ENCODE measurements at regions not wholly inside any gene's neighbourhood (a gene's known extent, or its start where the extent isn't known, plus 50 kb on each side); places are given as distances from the start of the nearest gene placed in this dataset.

GRCh38 chr3:923161-923910 lies 169.5 kb upstream of the CNTN6 start:
- intact Hi-C loops (cut with micrococcal nuclease): no loop called here

- intact Hi-C loops (cut with micrococcal nuclease): no loop called here
Observed at GRCh38 chr3:930866-931265, 162.0 kb upstream of the CNTN6 start.

- intact Hi-C loops (cut with micrococcal nuclease): no loop called here
Observed at GRCh38 chr3:933326-933725, 159.5 kb upstream of the CNTN6 start.

DNA sequence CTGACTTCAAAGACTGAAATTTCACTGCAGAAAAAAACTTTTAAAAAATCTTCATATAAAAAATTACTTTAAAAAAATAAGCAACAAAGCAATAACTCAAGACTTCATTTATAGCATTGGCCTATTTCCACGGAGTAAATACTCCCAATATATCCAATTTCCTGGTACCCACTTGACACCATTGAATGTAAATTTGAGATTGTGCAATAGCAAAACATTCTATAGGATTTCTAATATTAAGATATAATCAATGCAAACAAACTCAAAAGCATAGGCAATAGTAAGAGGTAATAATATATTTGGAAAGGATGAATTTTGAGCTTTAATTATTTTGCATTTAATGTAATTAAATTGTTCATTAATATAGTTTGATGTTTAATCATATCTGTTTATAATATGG lies 148.0 kb upstream of the CNTN6 start:
- intact Hi-C loops (cut with micrococcal nuclease): no loop called here

DNA sequence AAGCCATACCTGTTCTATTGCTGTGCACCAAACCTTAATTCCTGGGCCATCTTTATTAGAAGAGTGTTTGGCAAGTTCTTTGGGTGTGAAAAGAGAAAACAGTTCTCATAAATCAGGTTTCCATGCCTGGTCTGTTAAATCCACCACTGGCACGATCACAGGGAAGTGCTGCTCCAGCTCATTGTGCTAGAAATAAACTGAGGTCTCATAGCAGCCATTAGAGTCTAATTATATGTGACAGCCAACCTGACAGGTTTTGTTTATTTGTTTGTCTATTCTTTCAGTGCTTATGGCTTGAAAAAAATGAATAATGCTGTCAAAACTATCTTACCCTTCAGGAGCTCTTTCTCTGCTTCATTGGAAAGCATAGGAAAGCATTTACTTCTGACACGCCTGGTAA lies 147.1 kb upstream of the CNTN6 start:
- intact Hi-C loops (cut with micrococcal nuclease): no loop called here

DNA sequence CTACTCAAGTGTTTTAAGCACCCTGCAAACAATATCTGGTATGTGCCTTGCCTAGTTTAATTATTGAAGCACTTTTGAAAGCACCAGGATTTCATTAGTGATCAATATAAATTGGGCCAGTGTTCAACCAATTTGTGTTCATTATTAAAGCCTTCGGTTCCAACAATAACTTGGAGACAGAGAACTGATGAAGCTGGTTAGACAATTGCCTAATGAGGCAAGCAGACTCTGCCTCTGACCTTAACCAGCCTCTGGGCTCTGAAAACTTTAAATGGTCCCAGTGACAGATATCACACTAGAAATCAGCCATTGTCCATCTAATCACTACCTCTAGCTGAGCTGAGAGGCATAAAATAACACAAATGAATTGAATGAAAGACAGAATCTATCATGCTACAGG lies 139.9 kb upstream of the CNTN6 start:
- intact Hi-C loops (cut with micrococcal nuclease): no loop called here

- intact Hi-C loops (cut with micrococcal nuclease): no loop called here
Observed at GRCh38 chr3:963255-963654, 129.6 kb upstream of the CNTN6 start.

DNA sequence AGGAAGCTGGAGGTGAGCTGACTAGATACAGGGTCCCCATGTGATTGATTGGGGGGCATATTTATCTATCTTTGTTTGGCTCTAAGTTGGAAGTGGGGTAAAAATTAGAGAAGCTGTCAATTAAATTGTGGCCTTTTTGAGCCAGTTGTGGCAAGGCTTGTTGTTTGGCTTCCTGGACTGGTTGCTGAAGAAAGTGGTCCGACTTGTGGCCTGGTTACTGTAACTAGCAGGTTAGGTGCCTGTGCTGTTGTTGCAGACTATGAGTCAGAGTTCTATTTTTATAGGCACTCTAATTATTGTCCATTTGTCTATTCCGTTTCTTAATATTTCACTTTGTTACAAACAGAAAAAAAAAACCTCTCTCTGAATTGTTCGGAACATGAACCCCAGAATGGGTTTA lies 129.1 kb upstream of the CNTN6 start:
- intact Hi-C loops (cut with micrococcal nuclease): no loop called here

GRCh38 chr3:965826-966225 lies 127.0 kb upstream of the CNTN6 start:
- intact Hi-C loops (cut with micrococcal nuclease): no loop called here

DNA sequence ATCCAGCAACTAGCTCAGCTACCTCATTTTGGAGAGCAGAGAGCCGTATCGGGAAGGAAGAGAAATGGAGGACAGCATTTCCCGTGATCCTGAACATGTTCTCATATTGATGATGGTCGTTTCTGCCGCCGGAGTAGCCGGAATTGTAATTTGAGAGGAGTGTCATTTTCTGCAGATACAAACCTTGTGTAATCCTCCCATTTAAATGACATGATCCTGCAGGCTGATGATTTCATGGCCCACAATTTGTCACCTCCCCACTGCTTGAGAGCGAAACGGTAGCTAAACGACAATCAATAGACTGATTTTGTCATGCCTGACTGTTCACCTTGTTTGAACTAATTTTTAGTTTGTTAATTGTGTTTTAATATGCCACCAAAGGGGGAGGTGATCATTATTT lies 126.5 kb upstream of the CNTN6 start:
- intact Hi-C loops (cut with micrococcal nuclease): no loop called here

DNA sequence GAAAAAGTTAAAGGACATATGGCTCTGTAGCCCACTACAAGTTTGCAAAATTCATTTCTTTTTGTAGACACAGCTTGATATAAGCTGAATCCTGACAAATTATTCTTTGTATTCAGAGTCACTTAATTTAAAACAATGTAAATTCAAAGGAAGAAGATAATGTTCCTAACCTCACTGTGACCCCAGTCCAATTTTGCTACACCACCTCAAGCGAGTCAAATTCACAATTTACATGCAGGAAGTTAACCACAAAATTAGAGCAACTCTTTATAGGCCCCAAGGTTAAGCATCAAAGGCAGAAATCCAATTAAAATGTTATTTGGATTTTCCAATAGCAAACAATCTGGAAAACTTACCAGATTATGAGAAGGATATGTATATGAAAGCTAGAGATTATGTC lies 119.5 kb upstream of the CNTN6 start:
- intact Hi-C loops (cut with micrococcal nuclease): no loop called here

- intact Hi-C loops (cut with micrococcal nuclease): no loop called here
Observed at GRCh38 chr3:976006-976405, 116.8 kb upstream of the CNTN6 start.

DNA sequence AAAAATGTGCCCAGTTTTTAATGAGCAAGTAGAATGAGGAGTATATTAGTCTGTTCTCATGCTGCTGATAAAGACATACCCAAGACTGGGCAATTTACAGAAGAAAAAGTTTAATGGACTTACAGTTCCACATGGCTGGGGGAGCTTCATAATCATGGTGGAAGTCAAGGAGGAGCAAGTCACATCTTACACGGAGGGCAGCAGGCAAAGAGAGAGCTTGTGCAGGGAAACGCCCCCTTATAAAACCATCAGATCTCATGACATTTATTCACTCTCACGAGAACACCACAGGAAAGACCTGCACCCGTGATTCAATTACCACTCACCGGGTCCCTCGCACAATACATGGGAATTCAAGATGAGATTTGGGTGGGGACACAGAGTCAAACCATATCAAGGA lies 111.7 kb upstream of the CNTN6 start:
- intact Hi-C loops (cut with micrococcal nuclease): no loop called here

- intact Hi-C loops (cut with micrococcal nuclease): no loop called here
Observed at GRCh38 chr3:988785-989184, 104.0 kb upstream of the CNTN6 start.

GRCh38 chr3:992871-993270 lies 100.0 kb upstream of the CNTN6 start:
- intact Hi-C loops (cut with micrococcal nuclease): no loop called here

GRCh38 chr3:1002010-1002409 lies 90.8 kb upstream of the CNTN6 start:
- intact Hi-C loops (cut with micrococcal nuclease): no loop called here

GRCh38 chr3:1007866-1008265 lies 85.0 kb upstream of the CNTN6 start:
- intact Hi-C loops (cut with micrococcal nuclease): no loop called here

- intact Hi-C loops (cut with micrococcal nuclease): no loop called here
Observed at GRCh38 chr3:1010228-1010627, 82.6 kb upstream of the CNTN6 start.

GRCh38 chr3:1015826-1016225 lies 77.0 kb upstream of the CNTN6 start:
- intact Hi-C loops (cut with micrococcal nuclease): no loop called here

DNA sequence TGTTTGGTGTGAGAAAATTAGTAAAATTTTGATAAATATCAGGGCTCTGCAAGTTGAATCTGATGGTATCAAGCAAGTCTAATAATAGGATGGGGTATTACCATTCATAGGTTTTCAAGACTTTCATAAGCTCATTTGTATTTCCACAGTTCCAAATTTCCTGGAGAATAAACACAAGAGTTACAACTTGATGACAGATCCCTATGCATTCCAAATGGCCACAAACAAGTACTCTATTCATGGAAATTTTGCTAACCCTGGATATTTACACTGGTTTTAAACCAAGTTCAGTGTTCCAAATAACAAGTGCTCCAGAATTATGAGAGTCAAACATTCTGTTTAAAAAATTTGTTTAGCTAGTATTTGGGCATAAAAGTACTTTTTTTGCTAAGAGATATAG lies 75.0 kb upstream of the CNTN6 start:
- intact Hi-C loops (cut with micrococcal nuclease): no loop called here

DNA sequence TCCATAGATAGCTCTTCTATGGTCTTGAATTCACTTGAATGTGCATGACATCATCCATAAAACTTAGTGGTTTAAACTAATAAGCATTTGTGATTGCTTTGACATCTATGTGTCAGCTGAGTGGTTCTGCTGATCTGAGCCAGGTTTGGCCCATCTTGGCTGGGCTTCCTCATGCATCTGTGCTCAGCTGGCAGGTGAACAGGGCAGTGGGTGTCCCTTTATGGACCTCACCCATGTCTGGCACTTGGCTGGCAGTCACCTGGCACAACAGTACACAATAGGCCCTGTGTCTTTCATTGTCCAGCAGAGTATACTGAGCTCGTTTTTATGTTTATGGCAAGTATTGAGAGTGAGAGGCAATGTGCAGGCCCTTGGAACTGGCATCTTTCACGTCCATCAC lies 73.7 kb upstream of the CNTN6 start:
- intact Hi-C loops (cut with micrococcal nuclease): no loop called here

- intact Hi-C loops (cut with micrococcal nuclease): no loop called here
Observed at GRCh38 chr3:1026395-1026794, 66.4 kb upstream of the CNTN6 start.

- intact Hi-C loops (cut with micrococcal nuclease): no loop called here
Observed at GRCh38 chr3:1036207-1036826, 56.5 kb upstream of the CNTN6 start.
